Breast epithelium (tissue), 3 donors: ENCODE measurements at regions not wholly inside any gene's neighbourhood (a gene's known extent, or its start where the extent isn't known, plus 50 kb on each side); places are given as distances from the start of the nearest gene placed in this dataset.

Experiments
- POLR2AphosphoS5 ChIP-seq, 3 donors: sonication (generic); formaldehyde crosslinking; IDR thresholded peaks; one replicate each; pipeline ENCODE4 v1.6.1; 2017; ENCODE audit warnings: antibody characterized with exemption in 3 of 3
- TF ChIP-seq, protein P1 (sequence below), 3 donors: fragments of 450-650 bp; IDR thresholded peaks; one replicate each; pipeline ENCODE4 v1.5.1; 2016 to 2017; ENCODE audit warnings: antibody characterized with exemption in 3 of 3, mild to moderate bottlenecking in 3 of 3, moderate library complexity in 3 of 3

DNA sequence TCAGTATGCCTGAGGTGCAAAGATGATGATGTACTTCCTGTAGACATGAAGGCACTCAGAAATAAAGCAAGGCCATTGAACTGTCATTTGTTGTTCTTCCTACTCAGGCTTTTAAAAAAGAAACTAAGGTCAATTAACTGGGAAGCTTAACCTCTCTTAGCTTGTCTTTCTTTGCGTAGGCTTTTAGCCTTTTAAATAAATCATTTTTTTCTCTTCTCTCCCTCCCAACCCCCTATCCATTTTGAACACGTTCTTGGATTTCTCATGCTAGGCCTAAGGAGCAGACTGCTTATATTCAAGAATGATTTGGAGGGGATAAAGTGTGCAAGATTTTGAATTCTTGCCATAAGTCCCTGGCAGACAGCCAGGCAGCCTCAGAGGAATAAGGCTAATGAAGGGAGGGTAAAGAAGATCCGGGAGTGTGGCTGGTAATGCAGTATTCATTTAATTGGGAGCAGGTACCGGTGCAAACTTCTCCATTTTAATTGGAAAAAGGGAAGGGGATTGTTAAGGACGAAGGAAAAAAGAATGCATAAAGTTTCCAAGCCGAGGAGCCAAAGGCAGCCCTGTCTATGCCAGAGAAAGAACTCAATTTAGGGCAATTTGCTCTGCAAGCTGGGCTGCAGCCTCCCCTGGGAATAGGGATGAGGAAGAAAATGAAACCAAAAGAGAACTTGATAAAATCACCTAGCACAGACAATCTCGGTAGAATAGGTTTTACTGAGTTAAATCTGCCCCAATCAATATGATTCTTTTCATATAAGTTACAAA is 343.8 kb upstream of the MMS22L start:
- TF ChIP-seq, protein P1, sequence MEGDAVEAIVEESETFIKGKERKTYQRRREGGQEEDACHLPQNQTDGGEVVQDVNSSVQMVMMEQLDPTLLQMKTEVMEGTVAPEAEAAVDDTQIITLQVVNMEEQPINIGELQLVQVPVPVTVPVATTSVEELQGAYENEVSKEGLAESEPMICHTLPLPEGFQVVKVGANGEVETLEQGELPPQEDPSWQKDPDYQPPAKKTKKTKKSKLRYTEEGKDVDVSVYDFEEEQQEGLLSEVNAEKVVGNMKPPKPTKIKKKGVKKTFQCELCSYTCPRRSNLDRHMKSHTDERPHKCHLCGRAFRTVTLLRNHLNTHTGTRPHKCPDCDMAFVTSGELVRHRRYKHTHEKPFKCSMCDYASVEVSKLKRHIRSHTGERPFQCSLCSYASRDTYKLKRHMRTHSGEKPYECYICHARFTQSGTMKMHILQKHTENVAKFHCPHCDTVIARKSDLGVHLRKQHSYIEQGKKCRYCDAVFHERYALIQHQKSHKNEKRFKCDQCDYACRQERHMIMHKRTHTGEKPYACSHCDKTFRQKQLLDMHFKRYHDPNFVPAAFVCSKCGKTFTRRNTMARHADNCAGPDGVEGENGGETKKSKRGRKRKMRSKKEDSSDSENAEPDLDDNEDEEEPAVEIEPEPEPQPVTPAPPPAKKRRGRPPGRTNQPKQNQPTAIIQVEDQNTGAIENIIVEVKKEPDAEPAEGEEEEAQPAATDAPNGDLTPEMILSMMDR (IDR thresholded peaks at IDR 0.05), result no peak
- no peak for TF ChIP-seq POLR2AphosphoS5 (IDR thresholded peaks at IDR 0.05)
